Activated CD8-positive, alpha-beta memory T cell treated with anti-CD3 and anti-CD28 coated beads for 36 hours (primary cell): ENCODE measurements at regions not wholly inside any gene's neighbourhood (a gene's known extent, or its start where the extent isn't known, plus 50 kb on each side); places are given as distances from the start of the nearest gene placed in this dataset.

Experiments
- CTCF ChIA-PET: fragments of 350-600 bp; sonication (Branson Sonifier 250); formaldehyde crosslinking; loops from one replicate; lab custom pipeline; 2021; ENCODE audit warnings: antibody characterized with exemption; lab: Charles Lee
- POLR2A ChIA-PET: fragments of 350-600 bp; sonication (Branson Sonifier 250); formaldehyde crosslinking; loops from one replicate; lab custom pipeline; 2021; ENCODE audit warnings: antibody characterized with exemption; lab: Charles Lee

DNA sequence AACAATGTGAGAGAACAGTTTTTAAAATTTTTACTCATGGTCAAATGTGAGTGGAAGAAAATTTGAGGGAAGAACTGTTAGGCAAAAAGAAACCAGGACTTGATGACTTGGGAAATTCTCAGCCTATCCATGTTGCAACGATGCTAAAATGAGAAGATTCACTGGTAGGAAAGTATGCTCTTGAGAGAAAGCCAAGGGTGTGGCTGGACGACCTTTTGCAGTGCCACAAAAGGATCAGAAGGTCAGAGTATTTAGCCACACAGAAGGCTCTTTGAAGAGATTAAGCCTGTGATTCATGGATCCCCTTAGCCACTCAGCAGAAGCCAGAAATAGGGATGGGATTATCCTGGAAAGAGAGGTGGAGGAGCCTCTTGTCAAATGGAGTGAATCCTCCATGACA lies 336.8 kb downstream of the LRIG3 start:
- POLR2A ChIA-PET = no interaction called here
- CTCF ChIA-PET = no interaction called here

DNA sequence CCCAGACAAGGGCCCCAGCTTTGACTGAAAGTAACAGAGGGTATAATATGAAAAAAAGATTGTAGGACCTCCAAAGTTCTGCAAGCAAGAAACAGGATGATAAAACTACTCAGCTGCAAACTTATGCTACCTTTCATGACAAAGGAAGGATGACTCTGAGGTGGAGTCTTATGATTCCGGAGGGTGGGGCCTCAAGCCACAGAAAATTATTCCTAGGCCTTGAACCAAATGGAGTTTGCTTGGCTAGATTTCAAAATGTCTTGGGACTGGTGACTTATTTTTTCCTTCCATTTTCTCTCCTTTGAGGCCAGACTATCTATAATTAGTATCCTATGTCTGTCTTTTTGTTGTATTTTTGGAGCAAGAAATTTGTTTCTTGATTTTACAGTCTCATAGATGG lies 336.4 kb downstream of the LRIG3 start:
- CTCF ChIA-PET = no interaction called here
- POLR2A ChIA-PET = no interaction called here

DNA sequence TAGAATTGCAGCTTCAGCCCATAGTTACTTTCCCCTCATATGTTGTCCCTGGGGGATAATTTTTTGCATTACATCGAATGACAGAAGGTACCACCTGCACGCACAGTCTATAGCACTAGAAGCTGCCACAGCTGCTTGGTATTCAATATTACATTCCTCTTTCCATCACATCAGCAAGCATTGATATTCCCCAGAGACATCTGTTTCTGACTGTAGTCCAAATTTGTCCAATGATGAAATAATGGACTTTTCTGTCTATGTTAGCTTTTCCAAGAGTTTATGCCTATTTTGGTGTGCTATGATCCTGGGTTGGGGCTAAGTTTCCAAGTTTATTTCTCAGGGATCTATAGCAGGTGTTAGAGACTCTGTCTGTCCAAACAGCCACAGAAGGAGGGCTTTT lies 335.4 kb downstream of the LRIG3 start:
- CTCF ChIA-PET = no interaction called here
- POLR2A ChIA-PET = no interaction called here

DNA sequence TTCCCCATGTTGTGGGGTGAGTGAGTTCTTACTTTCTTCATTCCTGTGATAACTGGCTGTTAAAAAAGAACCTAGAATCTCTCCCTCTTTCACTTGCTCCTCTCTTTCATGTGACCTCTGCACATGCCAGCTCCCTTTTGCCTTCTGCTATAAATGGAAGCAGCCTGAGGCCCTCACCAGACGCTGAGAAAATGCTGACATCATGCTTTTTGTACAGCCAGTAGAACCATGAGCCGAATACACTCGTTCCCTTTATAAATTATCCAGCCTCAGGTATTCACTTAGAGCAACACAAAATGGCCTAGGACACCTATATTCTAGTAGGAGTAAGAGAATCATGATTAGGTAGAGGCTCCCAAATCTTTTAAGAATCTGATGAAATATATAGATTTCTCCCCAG lies 333.5 kb downstream of the LRIG3 start:
- ChIA-PET POLR2A (no interaction called here), CTCF (no interaction called here)

DNA sequence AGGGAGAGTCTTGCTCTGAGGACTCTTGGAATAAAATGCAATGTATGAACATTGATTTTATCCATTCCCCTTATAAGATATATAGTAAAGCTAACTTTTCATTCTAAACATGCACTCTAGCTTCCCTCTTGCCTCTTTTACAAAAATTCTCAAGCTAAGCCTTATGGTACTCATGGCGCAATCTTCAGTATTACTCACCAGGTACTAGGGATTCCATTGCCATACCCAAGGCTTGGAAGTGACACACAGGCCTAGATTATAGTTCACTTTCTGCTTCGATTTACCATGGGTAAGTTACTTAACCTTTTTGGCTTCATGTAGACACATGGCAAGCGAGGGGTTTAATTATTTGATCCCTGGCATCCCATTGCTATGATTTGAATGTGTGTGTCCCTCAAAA lies 331.5 kb downstream of the LRIG3 start:
- CTCF ChIA-PET = no interaction called here
- POLR2A ChIA-PET = no interaction called here

DNA sequence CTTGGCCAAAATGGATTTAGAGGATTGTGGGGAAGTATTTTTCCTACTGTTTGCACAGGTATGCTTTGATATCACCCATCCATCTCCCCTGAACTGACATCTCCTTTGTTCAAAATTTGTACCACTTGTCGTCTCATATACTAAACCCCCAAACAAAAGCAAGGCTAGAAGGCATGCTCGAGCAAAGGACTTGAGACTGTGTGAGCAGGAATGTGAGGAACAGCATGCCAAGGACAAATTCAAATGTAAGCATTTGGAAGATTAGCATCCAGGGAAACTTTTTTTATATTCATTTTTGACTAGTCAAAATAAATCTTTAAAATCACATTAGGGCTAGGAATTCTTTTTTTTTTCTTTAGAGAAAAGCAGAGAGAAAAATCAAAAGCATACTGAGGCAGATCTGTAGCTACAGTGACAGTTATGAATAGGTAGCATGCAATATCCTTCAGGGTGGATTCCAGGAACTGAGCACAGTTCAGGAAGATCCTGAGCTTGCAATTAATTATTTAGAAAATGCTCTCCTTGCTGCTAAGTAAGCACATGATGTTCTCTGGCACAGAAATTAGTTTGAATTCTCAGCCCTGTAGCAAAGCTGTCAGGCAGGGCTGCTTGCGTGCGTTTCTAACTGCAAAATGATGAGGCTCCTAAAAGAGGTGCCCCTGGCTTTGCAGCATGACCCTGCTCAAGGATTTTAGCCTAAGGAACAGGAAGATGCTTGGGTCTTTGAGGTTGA lies 327.7 kb downstream of the LRIG3 start:
- POLR2A ChIA-PET = no interaction called here
- CTCF ChIA-PET = no interaction called here

DNA sequence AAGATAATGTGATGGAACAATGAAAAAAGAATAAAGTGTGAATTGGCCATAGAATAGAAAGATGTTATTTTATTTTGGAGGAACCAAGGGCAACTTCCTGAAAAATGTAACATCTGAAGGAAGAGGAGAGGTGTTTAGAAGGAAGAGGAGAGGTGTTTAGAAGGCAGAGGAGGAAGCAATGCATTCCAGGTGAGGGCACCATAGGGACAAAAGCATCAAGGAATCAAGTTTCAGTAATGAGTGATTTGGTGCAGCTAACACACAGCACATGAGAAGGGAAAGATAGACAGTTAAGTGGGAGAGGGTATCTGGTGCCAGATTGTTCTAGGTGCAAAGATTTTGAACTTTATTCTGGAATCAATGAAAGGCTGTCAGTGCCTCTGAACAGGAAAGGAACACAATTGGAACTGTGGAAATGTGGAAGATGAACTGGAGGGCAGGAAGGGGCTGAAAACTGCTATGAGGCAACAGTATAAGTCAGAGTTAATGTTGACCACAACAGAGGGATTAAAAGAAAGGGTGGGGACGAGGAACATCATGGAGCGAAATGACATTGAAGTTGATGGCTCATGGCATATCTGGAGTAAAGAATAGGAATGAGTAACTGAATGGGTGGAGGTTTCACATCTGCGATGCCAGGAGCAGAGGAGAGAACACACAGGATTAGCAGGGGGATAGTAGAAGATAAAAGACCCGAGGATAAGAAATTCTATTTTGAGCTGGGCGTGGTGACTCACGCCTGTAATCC lies 326.6 kb downstream of the LRIG3 start:
- POLR2A ChIA-PET = no interaction called here

DNA sequence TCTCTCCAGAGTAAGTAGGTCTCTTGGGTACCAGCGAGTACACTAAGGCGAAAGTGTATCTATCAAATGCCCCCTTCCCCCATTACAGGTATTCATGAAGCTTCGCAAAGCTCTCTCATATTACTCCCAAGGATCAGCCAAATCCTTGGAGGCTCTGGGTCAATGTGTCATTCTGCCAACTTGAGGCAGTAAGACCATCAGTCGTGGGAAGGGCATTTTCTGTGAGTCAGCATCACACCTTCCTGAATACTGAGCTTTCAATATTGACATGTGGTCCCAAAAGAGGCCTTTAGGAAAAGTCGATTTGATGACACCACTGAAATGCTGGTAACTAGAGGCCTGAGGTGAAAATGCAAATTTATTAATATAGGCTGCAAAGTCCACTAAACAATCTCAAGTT lies 323.9 kb downstream of the LRIG3 start:
- POLR2A ChIA-PET = no interaction called here
- CTCF ChIA-PET = no interaction called here

More for the DNA sequence above, 326.6 kb downstream of the LRIG3 start:
- CTCF ChIA-PET = no interaction called here

DNA sequence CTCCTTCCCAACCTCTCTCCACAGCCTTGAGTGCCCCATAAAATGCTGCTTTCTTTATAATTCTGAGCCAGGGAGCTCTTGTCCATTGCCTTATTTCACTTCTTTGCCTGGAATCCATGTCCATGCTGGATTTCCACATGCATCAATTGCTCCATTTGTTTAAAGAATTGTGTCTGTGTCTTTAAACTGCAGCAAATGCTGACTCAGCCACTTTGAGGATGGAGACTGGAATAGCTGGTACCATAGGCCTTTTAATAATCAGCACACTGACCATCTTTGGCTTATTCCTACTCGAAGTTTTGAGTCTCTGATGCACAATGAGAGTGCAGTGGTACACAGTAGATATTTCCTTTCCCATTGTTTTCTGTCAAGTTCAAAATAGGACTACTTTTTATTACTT lies 318.8 kb downstream of the LRIG3 start:
- POLR2A ChIA-PET = no interaction called here
- CTCF ChIA-PET = no interaction called here

DNA sequence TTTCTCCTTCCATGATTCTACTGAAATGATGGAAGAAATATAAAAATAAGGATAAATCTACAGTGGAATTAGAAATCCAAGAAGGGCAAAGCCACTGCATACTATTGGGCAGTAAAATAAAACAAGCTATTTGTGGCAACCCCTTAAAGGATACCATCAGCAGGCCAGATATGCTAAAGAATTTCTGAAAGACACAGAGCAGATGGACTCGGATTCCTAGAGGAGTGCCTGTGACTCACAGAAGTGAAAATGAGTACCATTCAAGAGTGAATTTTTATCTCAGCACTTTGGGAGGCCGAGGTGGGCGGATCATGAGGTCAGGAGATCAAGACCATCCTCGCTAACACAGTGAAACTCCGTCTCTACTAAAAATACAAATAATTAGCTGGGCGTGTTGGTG lies 318.1 kb downstream of the LRIG3 start:
- POLR2A ChIA-PET = no interaction called here
- CTCF ChIA-PET = no interaction called here

DNA sequence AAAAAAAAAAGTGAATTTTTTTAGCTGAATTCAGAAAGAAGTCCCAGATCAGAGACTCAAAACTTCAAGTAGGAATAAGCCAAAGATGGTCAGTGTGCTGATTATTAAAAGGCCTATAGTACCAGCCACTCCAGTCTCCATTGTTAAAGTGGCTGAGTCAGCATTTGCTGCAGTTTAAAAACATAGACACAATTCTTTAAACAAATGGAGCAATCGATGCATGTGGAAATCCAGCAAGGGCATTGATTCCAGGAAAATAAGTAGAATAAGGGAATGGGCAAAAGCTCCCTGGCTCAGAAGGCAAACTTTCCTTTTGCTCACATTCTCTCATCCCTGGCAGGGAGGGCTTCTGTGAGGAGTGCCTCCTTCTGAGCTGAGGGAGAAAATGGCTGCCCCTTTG lies 317.6 kb downstream of the LRIG3 start:
- POLR2A ChIA-PET = no interaction called here

DNA sequence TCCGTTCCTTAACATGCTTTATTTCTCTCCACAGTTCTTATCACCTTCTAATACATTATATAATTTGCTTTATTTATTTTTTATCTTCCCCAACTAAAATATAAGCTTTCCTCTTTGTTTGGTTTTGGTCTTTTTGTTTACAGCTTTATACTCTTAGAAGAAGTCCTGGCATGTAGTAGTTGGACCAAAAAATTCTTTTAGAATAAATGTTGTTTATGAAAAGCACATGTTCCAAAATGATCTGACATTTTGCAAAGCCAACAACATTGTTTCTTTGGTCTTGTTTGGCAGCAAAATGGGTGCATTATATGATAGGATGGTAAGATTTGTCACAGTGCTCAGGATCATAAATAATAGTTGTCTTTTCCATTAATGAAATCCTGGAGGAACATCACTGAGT lies 312.5 kb downstream of the LRIG3 start:
- ChIA-PET POLR2A (no interaction called here), CTCF (no interaction called here)

More for the DNA sequence above, 317.6 kb downstream of the LRIG3 start:
- CTCF ChIA-PET = no interaction called here

DNA sequence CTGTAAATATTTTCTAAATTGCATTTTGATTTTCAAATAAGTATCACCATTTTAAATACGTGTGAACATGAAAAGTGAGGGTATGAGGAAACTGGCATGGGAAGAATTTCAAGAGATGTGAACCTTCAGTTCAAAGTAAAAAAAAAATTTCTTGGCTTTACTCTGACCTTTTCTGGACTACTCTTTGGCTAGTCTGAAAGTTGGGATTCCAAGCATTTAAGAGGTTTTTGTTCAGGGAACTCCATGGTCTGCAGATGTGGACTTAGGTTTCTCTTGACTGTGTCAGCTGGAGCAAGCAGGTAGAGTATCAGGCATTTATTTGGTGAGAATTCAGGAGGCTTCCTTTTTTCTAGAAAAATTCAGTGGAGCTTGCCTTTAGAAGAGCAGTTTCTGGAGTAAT lies 311.6 kb downstream of the LRIG3 start:
- ChIA-PET POLR2A (no interaction called here), CTCF (no interaction called here)

DNA sequence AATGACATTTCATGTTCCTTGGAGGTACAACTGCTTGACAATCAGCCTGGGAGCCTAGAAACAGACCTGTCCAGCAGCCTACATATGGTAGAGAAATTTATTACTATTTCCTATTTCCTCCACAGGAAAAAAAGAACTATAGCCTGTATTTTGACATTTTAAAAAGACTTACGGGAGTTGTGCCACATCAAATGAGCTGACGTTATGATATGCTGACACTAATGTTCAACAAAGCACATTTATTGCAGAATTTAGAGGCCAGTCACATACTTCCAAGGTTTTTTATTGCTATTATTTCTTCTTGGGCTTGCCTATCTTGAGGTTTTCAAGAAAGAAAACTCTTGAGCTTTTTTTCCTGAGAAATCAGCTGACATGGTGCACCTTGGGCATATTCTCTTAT lies 305.3 kb downstream of the LRIG3 start:
- ChIA-PET POLR2A (no interaction called here), CTCF (no interaction called here)

DNA sequence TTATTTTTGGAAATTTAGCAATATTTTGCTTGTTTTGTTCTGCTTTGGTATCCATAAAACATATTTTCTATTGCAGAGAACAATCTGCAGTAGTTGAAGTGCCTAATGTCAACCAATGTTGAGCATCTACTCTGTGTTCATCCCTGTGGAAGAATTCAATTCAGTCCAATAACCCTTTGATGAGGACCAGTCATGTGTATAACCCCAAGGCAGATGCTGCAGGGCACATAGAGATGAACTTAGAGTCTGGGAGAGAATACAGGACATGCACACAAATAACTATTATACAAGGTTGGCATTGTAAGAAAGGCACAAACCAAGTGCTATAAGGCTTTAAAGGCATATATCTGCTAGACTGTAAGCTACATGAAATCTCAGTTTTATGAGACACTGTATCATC lies 304.7 kb downstream of the LRIG3 start:
- CTCF ChIA-PET = no interaction called here
- POLR2A ChIA-PET = no interaction called here

DNA sequence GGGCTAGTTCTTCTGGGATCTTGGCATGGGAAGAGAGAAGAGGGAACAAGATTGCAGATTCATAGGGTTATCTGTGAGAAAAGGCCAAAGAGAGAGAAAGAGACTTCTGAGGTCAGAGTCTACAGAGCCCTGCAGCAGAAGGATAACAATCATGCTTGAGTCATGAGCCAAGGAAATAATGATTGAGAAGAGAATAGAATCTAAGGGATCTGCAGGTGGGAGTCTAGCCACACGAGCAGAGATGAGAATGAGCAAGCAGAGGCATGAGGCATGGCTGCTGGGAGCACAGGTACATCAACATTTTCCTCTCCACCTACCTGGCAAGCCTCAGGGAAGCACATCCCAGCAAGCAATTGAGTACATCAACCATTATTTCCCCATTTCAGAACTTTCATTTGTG lies 303.7 kb downstream of the LRIG3 start:
- CTCF ChIA-PET = no interaction called here
- POLR2A ChIA-PET = no interaction called here

DNA sequence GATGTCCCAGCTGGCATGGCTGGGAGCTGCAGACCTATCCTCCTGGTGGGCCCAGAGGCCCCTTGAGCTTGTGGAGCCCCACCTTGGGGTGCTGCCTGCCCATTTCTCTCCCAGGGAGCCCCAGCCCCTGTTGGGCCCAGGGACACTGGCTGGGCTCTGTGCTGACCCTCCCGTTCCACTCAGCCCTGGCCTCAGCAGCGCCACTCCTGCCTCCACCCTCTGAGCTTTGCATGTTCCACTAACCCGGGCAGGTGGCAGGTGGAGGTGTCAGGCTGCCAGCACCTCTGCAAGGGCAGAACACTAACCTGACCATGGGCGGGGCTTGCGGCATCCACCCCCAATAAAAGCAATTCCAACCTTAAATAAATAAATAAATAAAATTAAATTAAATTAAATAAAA lies 299.2 kb downstream of the LRIG3 start:
- ChIA-PET POLR2A (no interaction called here), CTCF (no interaction called here)

DNA sequence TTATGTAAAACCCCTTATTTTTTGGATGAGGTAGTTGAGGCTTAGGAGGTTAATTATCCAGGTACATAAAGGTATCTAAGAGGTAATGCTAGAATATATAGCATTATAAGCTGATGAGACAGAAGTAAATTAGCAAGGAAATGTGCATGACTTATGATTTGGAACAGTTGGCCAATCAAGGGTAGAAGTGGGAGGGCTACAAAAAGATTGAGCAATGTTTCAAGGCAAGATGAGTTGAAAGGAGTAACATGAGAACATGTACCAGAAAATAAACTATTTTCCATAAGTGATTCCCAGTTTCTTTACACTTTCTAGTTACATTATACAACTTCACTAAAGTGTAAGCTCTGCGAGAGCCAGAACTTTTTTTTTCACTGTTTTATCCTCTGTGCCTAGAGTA lies 290.9 kb downstream of the LRIG3 start:
- ChIA-PET POLR2A (no interaction called here), CTCF (no interaction called here)

DNA sequence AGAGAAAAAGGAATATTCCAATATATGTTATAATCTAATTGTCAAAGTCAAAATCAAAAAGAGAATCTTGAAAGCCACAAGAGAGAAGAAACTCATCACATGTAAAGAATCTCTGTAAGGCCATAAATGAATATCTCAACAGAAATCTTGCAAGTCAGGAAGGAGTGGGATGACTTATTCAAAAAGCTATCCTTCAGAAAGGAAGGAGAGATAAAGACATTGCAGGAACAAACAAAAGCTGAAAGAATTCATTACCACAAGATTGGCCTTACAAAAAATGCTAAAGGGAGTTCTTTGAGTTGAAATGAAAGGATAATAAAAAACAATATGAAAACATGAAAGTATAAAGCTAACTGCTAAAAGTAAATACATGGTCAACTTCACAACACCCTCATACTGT lies 286.8 kb downstream of the LRIG3 start:
- ChIA-PET CTCF (no interaction called here), POLR2A (no interaction called here)

DNA sequence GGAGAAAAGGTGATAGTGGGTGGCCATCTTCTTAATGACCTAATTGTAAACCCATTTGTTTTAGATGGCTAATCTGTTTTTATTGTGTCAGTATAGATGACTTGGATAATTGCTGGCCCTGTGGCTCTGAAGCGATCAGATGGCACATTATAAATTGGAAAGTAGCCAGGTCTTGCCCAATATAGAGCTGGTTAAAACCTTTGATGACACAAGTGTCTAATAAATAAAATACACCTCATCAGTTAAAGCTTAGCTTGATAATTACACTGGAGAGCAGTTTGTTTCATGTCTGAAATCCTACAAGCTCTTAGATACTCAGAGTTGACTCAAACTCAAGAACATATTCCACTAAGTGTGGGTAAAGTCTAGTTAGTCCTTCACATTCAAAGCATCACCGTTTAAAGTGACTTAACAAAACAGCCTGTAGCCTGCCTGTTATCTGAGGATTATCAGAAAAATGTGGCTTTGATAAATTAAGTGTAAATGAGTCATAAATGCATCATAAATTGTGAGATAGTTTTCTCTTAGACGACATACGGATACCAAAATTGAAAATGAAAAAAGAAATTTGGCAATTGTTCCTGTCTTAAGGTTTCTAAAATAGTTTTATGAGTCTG lies 280.9 kb downstream of the LRIG3 start:
- POLR2A ChIA-PET = no interaction called here
- CTCF ChIA-PET = no interaction called here

DNA sequence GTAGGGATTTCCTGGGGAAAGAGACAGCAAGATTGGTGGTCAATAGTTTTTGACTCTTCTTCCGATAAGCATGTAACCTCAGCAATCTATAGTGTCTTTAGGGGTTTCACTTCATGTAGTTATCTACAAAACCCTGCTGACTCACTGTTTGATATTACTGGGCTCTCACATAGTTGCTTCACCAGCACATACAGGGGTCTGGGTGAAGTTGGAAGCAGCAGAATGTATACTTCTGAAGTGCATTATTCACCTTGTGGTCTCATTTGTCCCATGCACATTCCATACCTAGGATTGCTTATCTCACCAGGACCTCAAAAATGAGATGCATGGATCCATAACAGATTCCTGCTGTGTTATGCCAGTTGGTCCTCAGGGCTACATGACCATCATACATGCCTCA lies 280.0 kb downstream of the LRIG3 start:
- POLR2A ChIA-PET = no interaction called here
- CTCF ChIA-PET = no interaction called here
